ENCODE measurements at regions not wholly inside any gene's neighbourhood (a gene's known extent, or its start where the extent isn't known, plus 50 kb on each side); places are given as distances from the start of the nearest gene placed in this dataset.
"Not testable (repeated sequence)": the region's sequence is repeated elsewhere in the genome, so short reads cannot be mapped to it uniquely, and the experiment has no call there.

DNA sequence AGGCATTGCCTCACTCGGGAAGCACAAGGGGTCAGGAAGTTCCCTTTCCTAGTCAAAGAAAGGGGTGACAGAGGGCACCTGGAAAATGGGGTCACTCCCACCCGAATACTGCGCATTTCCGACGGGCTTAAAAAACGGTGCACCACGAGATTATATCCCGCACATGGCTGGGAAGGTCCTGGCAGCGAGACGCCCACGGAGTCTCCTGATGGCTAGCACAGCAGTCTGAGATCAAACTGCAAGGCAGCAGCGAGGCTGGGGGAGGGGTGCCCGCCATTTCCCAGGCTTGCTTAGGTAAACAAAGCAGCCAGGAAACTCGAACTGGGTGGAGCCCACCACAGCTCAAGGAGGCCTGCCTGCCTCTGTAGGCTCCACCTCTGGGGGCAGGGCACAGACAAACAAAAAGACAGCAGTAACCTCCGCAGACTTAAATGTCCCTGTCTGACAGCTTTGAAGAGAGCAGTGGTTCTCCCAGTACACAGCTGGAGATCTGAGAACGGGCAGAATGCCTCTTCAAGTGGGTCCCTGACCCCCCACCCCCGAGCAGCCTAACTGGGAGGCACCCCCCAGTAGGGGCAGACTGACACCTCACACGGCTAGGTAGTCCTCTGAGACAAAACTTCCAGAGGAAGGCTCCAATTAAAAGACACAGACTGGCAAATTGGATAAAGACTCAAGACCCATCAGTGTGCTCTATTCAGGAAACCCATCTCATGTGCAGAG lies 297.2 kb upstream of the DDI1 start:
- H3K4me3 ChIP-seq (ENCODE audit: low read depth, low read length); H3K27ac ChIP-seq (ENCODE audit: extremely low read depth, low read depth, low read length); H3K4me1 ChIP-seq (ENCODE audit: control insufficient read depth, insufficient read depth, low read length); H3K9me3 ChIP-seq (ENCODE audit: control insufficient read depth, insufficient read depth, low read depth, low read length); POLR2A ChIA-PET; H3K36me3 ChIP-seq (ENCODE audit: control insufficient read depth in 2 of 2, insufficient read depth in 1 of 2, low read length in 2 of 2): not testable (repeated sequence)
- CTCF ChIA-PET, result interaction anchor here (1.3 kb wide), 1 partner anchor 57 kb away, joined by 3 read pairs; no protein-coding TSS in a partner anchor
- TF ChIP-seq EGR2 (tag by site-specific recombination; IDR thresholded peaks at IDR 0.05; ENCODE audit: low read depth) (peak; percentile 50; the same call in 1 of the 2 replicates), ZNF335 (tag by site-specific recombination; conservative IDR thresholded peaks at IDR 0.05) (0 out of 2 replicates have a peak, but pooled peaks have one; percentile 17), GLIS1 (tag by site-specific recombination; IDR thresholded peaks at IDR 0.05) (peak; percentile 77), ZFHX2 (tag by site-specific recombination; conservative IDR thresholded peaks at IDR 0.05) (peak; percentile 57), GLIS2 (tag by site-specific recombination; IDR thresholded peaks at IDR 0.05) (peak; percentile 41; the same call in 1 of the 2 replicates)

DNA sequence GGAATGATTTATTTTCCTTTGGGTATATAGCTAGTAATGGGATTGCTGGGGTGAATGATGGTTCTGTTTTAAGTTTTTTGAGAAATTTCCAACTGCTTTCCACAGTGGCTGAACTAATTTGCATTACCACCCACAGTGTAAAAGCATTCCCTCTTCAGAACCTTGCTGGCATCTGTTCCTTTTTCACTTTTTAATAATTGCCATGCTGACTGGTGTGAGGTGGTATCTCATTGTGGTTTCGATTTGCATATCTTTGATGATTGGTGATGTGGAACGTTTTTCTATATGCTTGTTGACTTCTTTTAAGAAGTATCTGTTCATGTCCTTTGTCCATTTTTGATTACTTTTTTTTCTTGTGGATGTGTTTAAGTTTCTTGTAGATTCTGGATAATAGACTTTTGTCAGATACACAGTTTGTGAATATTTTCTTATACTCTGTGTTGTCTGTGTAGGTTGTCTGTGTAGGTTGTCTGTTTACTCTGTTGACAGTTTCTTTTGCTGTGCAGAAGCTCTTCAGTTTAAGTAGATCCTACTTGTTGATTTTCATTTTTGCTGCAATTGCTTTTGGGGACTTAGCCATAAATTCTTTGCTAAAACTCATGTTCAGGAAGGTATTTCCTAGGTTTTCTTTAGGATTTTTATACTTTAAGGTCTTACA lies 291.8 kb upstream of the DDI1 start:
- Histone ChIP-seq H3K9me3 (ENCODE audit: control insufficient read depth, insufficient read depth, low read depth, low read length) (no peaks in the 10 kb centered on the region), H3K4me1 (ENCODE audit: control insufficient read depth, insufficient read depth, low read length) (no peaks in the 10 kb centered on the region), H3K36me3 (ENCODE audit: control insufficient read depth in 2 of 2, insufficient read depth in 1 of 2, low read length in 2 of 2) (no peaks in the 10 kb centered on the region), H3K4me3 (ENCODE audit: low read depth, low read length) (no peak overlapping the region), H3K27ac (ENCODE audit: extremely low read depth, low read depth, low read length) (no peak overlapping the region)
- ChIA-PET CTCF (no interaction called here), POLR2A (no interaction called here)
- TF ChIP-seq ZNF324 (tag by site-specific recombination; IDR thresholded peaks at IDR 0.05), result no peak
- TF ChIP-seq GLI2 (tag by site-specific recombination; IDR thresholded peaks at IDR 0.05; ENCODE audit: borderline replicate concordance, low read depth), result no peak
- no peak for TF ChIP-seq ZNF548 (tag by site-specific recombination; IDR thresholded peaks at IDR 0.05)
- no peak for TF ChIP-seq ZBTB17 (tag by site-specific recombination; IDR thresholded peaks at IDR 0.05)
- TF ChIP-seq ZNF585B (tag by site-specific recombination; IDR thresholded peaks at IDR 0.05), result no peak
- TF ChIP-seq SETDB1 (IDR thresholded peaks at IDR 0.05; ENCODE audit: insufficient read length, low read length), result no peak
- TF ChIP-seq ZNF140 (tag by site-specific recombination; IDR thresholded peaks at IDR 0.05), result no peak
- no peak for TF ChIP-seq OSR2 (tag by site-specific recombination; IDR thresholded peaks at IDR 0.05)
- no peak for TF ChIP-seq ZNF292 (tag by site-specific recombination; IDR thresholded peaks at IDR 0.05; ENCODE audit: borderline replicate concordance, low read depth)
- TF ChIP-seq, protein P1, sequence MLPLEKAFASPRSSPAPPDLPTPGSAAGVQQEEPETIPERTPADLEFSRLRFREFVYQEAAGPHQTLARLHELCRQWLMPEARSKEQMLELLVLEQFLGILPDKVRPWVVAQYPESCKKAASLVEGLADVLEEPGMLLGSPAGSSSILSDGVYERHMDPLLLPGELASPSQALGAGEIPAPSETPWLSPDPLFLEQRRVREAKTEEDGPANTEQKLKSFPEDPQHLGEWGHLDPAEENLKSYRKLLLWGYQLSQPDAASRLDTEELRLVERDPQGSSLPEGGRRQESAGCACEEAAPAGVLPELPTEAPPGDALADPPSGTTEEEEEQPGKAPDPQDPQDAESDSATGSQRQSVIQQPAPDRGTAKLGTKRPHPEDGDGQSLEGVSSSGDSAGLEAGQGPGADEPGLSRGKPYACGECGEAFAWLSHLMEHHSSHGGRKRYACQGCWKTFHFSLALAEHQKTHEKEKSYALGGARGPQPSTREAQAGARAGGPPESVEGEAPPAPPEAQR (tag by site-specific recombination; IDR thresholded peaks at IDR 0.05), result no peak
- TF ChIP-seq, protein P2, sequence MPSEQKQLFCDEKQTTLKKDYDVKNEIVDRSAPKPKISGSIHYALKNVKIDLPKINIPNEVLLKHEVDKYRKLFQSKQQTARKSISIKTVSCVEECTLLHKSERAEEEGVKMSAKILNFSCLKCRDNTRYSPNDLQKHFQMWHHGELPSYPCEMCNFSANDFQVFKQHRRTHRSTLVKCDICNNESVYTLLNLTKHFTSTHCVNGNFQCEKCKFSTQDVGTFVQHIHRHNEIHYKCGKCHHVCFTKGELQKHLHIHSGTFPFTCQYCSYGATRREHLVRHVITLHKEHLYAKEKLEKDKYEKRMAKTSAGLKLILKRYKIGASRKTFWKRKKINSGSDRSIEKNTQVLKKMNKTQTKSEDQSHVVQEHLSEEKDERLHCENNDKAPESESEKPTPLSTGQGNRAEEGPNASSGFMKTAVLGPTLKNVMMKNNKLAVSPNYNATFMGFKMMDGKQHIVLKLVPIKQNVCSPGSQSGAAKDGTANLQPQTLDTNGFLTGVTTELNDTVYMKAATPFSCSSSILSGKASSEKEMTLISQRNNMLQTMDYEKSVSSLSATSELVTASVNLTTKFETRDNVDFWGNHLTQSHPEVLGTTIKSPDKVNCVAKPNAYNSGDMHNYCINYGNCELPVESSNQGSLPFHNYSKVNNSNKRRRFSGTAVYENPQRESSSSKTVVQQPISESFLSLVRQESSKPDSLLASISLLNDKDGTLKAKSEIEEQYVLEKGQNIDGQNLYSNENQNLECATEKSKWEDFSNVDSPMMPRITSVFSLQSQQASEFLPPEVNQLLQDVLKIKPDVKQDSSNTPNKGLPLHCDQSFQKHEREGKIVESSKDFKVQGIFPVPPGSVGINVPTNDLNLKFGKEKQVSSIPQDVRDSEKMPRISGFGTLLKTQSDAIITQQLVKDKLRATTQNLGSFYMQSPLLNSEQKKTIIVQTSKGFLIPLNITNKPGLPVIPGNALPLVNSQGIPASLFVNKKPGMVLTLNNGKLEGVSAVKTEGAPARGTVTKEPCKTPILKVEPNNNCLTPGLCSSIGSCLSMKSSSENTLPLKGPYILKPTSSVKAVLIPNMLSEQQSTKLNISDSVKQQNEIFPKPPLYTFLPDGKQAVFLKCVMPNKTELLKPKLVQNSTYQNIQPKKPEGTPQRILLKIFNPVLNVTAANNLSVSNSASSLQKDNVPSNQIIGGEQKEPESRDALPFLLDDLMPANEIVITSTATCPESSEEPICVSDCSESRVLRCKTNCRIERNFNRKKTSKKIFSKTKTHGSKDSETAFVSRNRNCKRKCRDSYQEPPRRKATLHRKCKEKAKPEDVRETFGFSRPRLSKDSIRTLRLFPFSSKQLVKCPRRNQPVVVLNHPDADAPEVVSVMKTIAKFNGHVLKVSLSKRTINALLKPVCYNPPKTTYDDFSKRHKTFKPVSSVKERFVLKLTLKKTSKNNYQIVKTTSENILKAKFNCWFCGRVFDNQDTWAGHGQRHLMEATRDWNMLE (tag by site-specific recombination; conservative IDR thresholded peaks at IDR 0.05; ENCODE audit: low read depth), result no peak
- TF ChIP-seq FEZF1 (tag by site-specific recombination; IDR thresholded peaks at IDR 0.05), result no peak

Measured in HEK293 (cell line).